ENCODE measurements at regions not wholly inside any gene's neighbourhood (a gene's known extent, or its start where the extent isn't known, plus 50 kb on each side); places are given as distances from the start of the nearest gene placed in this dataset.
"Not testable (repeated sequence)": the region's sequence is repeated elsewhere in the genome, so short reads cannot be mapped to it uniquely, and the experiment has no call there.

DNA sequence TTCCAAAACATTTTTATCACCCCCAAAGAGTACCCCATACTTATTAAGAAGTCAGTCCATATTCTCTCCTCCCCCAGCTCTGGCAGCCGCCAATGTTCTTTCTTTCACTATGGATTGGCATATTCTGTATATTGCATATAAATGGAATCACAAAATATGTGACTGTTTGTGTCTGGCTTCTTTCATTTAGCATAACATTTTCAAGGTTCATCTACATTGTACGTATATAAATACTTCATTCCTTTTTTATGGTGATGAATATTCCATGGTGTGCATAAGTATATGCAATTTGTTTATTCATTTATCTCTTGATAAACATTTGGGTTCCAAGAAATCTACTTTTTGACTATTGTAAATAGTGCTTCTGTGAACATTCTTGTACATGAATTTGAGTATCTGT is 653.1 kb downstream of the XPNPEP1 start:
- DNase-seq, result no peak

GRCh38 chr10:109264004-109264403 is 659.3 kb downstream of the XPNPEP1 start:
- no peak for DNase-seq

DNA sequence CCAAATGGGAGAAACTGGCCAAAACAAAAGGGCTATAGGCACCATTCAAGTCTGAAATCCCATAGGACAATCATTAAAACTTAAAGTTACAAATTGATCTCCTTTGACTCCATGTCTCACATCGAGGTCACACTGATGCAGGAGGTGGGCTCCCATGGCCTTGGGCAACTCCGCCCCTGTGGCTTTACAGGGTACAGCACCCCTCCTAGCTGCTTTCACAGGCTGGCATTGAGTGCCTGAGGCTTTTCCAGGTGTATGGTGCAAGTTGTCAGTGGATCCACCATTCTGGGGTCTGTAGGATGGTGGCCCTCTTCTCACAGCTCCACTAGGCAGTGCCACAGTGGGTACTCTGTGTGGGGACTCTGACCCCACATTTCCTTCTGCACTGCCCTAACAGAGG is 662.1 kb downstream of the XPNPEP1 start:
- DNase-seq, result no peak

GRCh38 chr10:109259293-109259692 is 664.0 kb downstream of the XPNPEP1 start:
- DNase-seq, result no peak

DNA sequence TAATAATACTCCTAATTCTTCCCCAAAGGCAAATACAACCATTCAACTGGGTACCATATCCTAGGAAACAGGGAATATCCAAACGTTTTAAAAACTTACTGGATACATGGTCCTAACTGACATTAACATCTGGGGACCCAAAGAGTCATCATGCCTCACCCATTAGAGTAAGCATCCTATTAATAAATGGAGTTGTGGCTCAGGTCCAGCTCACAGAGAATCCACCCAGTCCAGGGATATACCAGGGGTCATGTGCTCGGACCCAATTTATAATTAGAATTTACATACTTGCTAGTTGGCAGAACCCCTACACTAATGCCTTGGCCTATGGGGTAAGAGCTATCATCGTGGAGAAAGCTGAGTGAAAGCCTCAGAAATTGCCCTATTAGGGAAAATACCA is 670.0 kb downstream of the XPNPEP1 start:
- no peak for DNase-seq

DNA sequence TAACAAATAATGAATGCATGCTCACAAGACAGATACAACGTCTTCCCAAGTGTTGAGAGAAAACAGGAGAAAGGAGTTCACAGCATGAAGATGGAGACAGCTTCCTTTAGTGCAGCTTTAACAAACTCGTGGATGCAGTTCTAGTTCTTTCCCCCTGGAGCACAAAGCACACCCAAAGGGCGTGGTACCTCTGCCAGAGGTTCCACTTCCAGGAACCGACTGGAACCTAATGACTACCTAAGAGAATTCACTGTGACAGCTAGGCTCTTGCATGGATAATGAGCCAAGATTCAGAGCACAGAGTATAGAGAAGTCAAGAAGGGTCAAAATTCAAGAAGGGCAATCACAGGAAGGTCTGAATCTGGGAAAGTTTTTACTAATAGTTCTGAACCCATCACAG is 673.2 kb downstream of the XPNPEP1 start:
- DNase-seq, result no peak

DNA sequence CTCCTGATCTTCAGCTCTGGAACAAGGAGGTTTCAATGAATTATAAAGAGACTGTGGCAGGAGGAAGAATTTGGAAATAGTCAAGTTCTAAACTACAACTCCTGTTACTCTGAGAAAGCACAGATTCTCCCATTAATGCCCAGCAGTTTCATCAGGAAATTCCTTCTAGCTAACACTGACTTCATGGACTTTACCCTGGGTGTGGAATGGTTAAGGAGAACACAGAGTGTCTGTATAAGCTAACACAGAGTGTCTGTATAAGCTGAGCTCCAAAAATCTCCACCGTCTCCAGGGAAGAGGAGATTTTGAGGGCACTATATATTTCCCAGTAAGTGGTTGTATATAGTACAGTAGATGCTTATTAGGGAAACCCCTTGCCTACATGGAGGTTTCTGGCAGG is 675.5 kb downstream of the XPNPEP1 start:
- no peak for DNase-seq

GRCh38 chr10:109245821-109246220 is 677.5 kb downstream of the XPNPEP1 start:
- DNase-seq, result no peak

- DNase-seq, result no peak
Observed at GRCh38 chr10:109239371-109239770, 683.9 kb downstream of the XPNPEP1 start.

DNA sequence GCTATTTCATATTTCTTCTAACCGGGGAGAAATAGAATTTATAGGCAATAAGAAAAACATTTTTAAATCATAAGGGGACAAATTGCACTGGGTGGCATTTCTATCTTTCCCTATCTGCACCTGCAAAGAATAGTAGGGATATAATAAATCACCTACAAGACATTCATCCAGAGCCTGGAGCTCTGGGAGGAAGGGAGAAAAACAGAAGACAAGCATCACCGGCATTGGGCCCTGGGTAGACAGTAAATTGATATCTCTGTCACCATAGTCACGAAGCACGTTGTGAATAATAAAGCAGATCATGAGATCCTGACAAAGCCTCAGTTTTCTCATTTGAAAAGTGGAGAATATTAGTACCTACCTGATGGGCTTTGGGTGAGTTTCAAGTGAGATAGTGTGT is 685.6 kb downstream of the XPNPEP1 start:
- no peak for DNase-seq

GRCh38 chr10:109237050-109237449 is 686.3 kb downstream of the XPNPEP1 start:
- no peak for DNase-seq

DNA sequence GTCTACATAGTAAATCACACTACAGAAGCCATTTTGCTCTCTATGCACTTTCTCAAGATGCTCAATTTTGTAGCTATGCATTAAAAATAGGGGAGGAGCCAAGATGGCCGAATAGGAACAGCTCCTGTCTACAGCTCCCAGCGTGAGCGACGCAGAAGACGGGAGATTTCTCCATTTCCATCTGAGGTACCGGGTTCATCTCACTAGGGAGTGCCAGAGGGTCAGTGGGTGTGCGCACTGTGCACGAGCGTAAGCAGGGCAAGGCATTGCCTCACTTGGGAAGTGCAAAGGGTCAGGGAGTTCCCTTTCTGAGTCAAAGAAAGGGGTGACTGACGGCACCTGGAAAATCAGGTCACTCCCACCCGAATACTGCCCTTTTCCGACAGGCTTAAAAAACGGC is 699.8 kb downstream of the XPNPEP1 start:
- DNase-seq, result not testable (repeated sequence)

DNA sequence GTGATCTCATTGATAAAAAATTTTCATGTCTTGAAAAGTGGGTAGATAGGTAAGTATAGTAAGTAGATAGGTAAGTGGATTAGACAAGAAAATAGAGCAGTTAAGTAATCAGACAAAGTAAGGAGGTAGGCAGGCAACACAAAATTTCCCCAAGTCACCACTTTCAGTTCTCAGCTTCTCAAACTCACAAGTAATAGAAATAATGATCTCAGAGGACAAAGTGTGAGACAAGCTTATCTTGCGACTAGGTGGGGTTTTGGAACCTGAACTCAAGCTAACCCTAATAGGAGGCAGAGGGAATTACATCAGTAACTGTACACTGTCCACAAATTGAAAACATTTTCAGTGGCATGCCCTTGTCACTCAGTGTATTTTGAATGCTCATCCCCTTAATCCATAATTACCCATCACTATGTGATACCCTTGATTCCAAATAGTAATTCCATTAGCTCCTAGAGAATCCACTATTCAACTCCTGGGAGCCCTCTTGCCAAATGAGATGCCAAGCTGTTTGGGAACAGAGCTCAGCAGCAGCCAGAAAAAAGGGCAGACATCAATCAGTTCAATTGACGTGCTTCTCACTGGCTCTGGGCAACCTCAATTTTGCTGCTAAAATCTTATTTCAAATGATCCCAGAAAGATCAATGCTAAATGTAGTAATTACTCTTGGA is 703.2 kb downstream of the XPNPEP1 start:
- DNase-seq, result no peak

DNA sequence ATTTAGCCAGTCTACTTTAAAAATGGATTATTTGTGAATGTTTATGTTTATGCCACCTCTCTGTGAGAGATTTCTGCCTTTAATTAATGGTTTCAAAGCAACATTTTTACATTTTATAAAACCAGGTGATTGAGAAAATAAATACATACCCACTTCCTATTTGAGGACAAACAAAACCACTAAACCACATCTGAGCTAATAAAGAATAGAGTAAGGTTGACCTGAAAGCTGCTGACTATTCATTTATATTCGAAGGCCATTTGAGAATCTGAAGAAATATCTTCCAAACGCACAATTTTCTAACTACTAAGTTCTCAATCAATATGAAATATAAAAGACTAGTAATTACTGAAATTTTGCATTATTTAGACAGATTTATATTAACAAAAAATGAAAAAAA is 705.1 kb downstream of the XPNPEP1 start:
- DNase-seq, result no peak

DNA sequence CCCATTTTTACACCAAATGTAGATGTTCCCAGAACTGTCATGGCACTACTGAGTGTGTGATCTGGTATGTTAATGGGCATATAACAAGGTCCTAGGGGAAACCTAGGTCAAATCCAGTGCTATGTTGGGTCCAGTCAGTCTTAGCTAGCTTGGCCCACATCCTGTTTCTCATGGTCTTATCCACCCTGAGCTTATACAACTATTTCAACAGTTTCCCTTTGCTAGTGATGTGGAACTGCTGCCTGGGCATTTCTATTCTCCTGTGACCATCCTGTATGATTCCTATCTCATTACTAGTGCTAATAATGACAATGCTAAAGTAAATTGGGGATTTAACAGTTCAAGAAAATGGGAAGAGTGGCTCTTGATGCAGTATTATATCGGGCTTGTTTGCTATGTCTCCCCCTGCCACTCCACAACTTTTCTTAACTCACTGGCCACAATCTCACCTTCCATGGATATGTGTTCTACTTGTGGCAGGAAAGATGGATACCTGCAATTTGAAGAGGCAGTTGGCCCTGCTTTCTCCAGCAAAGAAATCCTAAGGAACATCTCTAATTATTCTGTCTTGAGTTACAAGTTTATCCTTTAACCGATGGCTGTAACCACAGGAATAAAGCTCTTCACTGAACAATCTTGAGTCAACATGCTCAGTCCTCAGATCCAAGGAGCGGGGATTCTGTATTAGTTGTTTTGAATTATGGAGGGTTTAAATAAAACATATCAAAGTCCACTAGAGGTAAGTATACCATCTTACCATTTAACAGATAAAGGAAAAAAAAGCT is 707.8 kb downstream of the XPNPEP1 start:
- DNase-seq, result no peak

DNA sequence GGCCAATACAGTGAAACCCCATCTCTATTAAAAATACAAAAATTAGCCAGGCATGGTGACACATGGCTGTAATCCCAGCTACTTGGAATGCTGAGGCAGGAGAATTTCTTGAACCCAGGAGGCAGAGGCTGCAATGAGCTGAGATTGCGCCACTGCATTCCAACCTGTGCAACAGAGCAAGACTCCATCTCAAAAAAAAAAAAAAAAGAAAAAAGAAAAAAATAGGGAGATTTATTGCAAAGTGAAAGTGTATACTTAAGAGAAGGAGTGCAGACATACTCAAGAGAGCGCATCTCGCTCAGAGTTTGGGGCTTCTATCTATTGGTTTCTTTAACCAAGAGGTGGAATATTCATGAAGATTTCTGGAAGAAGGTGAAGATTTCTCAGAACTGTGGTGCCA is 708.4 kb downstream of the XPNPEP1 start:
- not testable (repeated sequence) for DNase-seq

- DNase-seq, result no peak
Observed at GRCh38 chr10:109207361-109207760, 716.0 kb downstream of the XPNPEP1 start.

GRCh38 chr10:109205929-109206585 is 717.3 kb downstream of the XPNPEP1 start:
- DNase-seq, result no peak

DNA sequence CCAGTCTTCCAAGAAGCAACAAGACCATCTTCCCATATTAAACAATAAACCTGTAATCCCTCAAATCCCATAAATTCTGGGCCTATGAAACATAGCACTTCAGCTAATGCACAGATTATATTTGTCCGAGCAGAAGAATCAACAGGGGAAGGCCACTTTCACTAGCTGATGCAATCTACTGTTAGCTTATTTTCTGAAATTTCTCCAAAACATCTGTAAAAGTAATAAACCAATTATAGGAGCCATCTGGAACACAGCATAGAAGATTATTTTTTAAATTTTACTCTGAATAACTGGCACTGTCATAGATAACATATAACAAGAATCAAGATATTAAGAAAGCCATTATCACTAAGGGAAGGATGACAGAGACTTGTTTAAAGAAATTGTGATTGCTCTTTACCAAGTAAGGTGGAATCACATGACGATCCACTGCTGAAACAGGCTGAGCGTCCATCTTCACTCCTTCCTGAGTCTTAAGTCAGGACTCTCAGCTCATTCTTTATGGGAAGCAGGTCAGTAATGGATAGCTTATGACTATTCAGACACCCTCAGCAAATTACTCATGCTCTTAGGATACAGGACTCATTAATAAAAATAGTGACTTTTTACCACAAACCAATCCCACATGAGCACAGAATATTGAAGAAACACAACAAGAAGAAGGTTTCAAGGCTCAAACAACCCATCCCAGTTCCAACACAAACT is 719.5 kb downstream of the XPNPEP1 start:
- no peak for DNase-seq

DNA sequence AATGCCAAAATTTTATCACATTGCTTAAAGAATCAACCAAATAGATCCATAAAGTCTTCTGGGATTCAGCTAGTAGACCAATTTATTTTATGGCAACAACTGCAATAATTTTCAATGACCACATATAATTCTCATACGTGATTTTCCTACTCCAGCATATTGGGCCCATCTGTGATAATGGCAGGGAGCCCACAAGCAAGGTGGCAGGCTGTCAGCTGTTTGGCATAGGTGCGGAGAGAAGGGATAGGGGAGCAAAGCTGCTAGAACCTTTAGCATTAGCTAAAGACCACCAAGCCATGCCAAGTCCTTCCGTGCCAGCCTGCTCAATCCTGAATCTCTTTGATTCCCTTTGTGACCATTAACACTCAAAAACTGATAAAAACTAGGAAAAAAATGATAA is 721.2 kb downstream of the XPNPEP1 start:
- DNase-seq, result no peak

DNA sequence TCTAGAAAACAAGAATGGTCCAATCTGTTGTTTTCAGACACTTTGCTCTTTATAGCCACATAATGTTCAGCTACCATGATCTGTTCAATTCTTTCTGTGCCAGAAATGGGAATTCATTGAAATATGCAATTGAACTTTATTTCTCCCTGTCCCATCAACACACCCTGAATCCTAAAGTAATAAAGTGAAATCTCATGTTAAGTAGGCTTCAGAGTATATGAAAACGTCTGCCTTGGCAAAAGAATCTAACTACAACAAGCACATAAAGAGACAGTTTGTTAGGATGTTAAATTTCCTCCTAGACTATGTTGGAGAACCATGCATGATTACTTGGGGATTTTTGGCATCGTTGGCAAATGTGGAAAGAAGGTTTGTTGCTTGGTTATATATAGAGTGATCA is 722.7 kb downstream of the XPNPEP1 start:
- DNase-seq, result no peak

DNA sequence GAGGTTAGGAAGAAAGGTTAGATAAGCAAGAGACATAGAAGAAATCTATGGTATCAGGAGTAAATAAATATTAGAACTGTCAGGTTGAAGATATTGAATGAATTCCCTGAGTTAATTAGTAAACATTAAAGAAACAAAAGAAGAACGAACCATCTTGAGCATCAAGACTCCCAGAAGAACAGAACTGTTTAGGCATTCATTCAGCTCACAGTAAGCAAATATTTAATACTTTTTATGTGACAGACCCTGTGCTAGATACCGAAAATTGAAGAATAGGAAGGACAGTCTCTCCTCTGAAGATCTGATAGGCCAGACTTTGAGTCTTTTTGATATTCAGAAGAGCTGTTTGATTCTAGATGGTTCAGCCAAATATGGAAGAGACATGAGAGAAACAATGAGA is 731.5 kb downstream of the XPNPEP1 start:
- no peak for DNase-seq

DNA sequence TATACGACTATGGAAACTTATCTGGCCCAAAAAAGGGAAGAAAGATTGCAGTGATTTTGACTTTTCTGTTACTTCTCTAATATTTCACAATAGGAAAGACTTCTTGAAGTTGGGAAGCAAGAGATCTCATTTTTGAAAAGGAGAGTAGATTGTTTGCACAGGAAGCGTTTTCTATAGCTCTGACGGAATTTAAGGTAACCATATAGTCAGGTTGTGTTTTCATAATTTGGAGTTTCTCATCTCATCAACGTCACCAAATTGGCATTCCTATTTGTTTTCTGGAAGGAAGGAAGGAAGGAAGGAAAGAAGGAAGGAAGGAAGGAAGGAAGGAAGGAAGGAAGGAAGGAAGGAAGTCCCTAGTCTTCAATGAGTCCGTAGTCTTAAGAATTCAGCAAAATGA is 732.0 kb downstream of the XPNPEP1 start:
- DNase-seq, result no peak

Data from inflammatory macrophage (primary cell).